Neutrophil (primary cell): ENCODE measurements at regions not wholly inside any gene's neighbourhood (a gene's known extent, or its start where the extent isn't known, plus 50 kb on each side); places are given as distances from the start of the nearest gene placed in this dataset.

Experiments used
- H3K27ac ChIP-seq: fragments of 200-600 bp; sonication (generic); 2 replicates; pipeline ENCODE4 v1.5.1; 2016; ENCODE audit warnings: mild to moderate bottlenecking, moderate library complexity
- H3K27me3 ChIP-seq: fragments of 200-600 bp; sonication (generic); 2 replicates; pipeline ENCODE4 v1.6.0; 2016; ENCODE audit warnings: mild to moderate bottlenecking
- H3K36me3 ChIP-seq: fragments of 200-600 bp; sonication (generic); 2 replicates; pipeline ENCODE4 v1.5.1; 2017
- H3K4me1 ChIP-seq, 2 experiments: fragments of 200-600 bp in 1 of 2; sonication (generic) in 1 of 2; 1 replicate in 1 of 2; 2 replicates in 1 of 2; pipeline versions ENCODE4 v1.5.1 to v1.6.1; 2013 to 2016; ENCODE audit warnings: low read depth in 1 of 2, low read length in 1 of 2, mild to moderate bottlenecking in 1 of 2, moderate library complexity in 1 of 2; ENCODE audit not compliant: control insufficient read depth in 1 of 2, insufficient read depth in 1 of 2
- H3K4me3 ChIP-seq, 2 experiments: fragments of 200-600 bp in 1 of 2; sonication (generic) in 1 of 2; 1 replicate in 1 of 2; 2 replicates in 1 of 2; pipeline ENCODE4 v1.5.1; 2013 to 2016; ENCODE audit warnings: low read depth in 1 of 2, low read length in 1 of 2, mild to moderate bottlenecking in 1 of 2, moderate library complexity in 1 of 2
- H3K9me3 ChIP-seq: fragments of 200-600 bp; sonication (generic); 2 replicates; pipeline ENCODE4 v1.5.1; 2016
- CTCF ChIP-seq: fragments of 200-600 bp; sonication (generic); IDR thresholded peaks from 2 replicates; pipeline ENCODE4 v1.5.1; 2016; ENCODE audit warnings: antibody characterized with exemption

- peaks cover 5 to 7% of the 10 kb centered on the region in 2 experiments for H3K4me1 ChIP-seq
- H3K36me3 ChIP-seq = no peaks in the 10 kb centered on the region
- H3K27me3 ChIP-seq = peaks cover 64% of the 10 kb centered on the region
- no peak overlapping the region for H3K4me3 ChIP-seq
- no peak overlapping the region for H3K27ac ChIP-seq
- TF ChIP-seq CTCF = no peak
- no peaks in the 10 kb centered on the region for H3K9me3 ChIP-seq
These were observed 107.9 kb downstream of the SPRY4 start for GRCh38 chr5:142216931-142217330.

GRCh38 chr5:142215915-142216681 is 107.5 kb downstream of the NDFIP1 start:
- TF ChIP-seq CTCF = no peak
- Histone ChIP-seq H3K4me3 (no peak overlapping the region), H3K27ac (no peak overlapping the region), H3K9me3 (no peaks in the 10 kb centered on the region), H3K27me3 (peaks cover 57% of the 10 kb centered on the region), H3K4me1 (no peaks in the 10 kb centered on the region), H3K36me3 (no peaks in the 10 kb centered on the region)

GRCh38 chr5:142213077-142213476 is 104.5 kb downstream of the NDFIP1 start:
- Histone ChIP-seq H3K36me3 (no peaks in the 10 kb centered on the region), H3K4me1 (no peaks in the 10 kb centered on the region), H3K4me3 (no peak overlapping the region), H3K27me3 (peaks cover 36% of the 10 kb centered on the region), H3K27ac (no peak overlapping the region), H3K9me3 (no peaks in the 10 kb centered on the region)
- TF ChIP-seq CTCF = no peak

GRCh38 chr5:142211918-142212317 is 103.3 kb downstream of the NDFIP1 start:
- no peak for TF ChIP-seq CTCF
- Histone ChIP-seq H3K4me1 (no peaks in the 10 kb centered on the region), H3K9me3 (no peaks in the 10 kb centered on the region), H3K36me3 (no peaks in the 10 kb centered on the region), H3K4me3 (no peak overlapping the region), H3K27me3 (peaks cover 24% of the 10 kb centered on the region), H3K27ac (no peak overlapping the region)

GRCh38 chr5:142210864-142211412 is 102.4 kb downstream of the NDFIP1 start:
- Histone ChIP-seq H3K27me3 (peaks cover 14% of the 10 kb centered on the region), H3K27ac (no peak overlapping the region), H3K4me1 (no peaks in the 10 kb centered on the region), H3K4me3 (no peak overlapping the region), H3K36me3 (no peaks in the 10 kb centered on the region), H3K9me3 (no peaks in the 10 kb centered on the region)
- TF ChIP-seq CTCF = no peak
